ENCODE measurements at regions not wholly inside any gene's neighbourhood (a gene's known extent, or its start where the extent isn't known, plus 50 kb on each side); places are given as distances from the start of the nearest gene placed in this dataset.
A peak's percentile ranks its signal among the peaks of the same experiment; 100 is the strongest.

DNA sequence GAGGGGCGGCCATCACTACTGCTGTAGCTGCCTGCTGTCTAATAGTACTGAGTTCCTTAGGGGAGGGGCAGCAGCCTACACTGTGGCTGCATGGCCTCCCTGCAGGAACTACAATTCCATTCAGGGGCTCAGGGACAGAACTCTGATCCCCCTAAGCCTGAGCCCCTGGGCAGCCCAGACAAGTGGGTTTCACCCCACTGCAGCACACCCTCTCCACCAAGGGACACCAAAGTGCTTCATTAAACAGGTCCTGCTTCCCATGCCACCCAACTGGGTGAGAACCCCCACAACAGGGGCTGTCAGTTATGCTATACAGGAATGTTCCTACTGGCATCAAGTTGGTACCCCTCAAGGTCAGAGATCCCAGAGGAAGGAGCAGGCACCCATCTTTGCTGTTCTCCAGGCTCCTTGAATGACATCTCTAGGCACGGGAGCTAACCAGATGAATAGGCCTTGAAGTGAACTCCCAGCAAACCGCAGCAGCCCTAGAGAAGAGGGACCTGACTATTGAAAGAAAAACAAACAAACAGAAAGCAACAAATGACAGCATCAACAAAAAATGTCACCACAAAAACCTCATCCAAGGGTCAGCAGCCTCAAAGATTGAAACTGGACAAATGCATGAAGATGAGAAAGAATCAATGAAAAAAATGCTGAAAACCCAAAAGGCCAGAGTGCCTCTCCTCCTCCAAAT, 437.4 kb downstream of the NUF2 start:
- Histone ChIP-seq H3K9ac (ENCODE audit: low read length in 3 of 3) (no peak overlapping the region), H3K4me3 (ENCODE audit: low read length in 3 of 3) (no peak overlapping the region), H3K9me3 (ENCODE audit: control insufficient read depth in 2 of 3, insufficient read depth in 1 of 3, low read length in 3 of 3) (no peaks in the 10 kb centered on the region), H3K27me3 (ENCODE audit: control insufficient read depth, insufficient read depth, low read length) (no peaks in the 10 kb centered on the region), H3K27ac (ENCODE audit: low read depth in 2 of 2, low read length in 2 of 2) (no peak overlapping the region), H3K36me3 (ENCODE audit: control insufficient read depth in 2 of 3, insufficient read depth in 3 of 3, low read length in 3 of 3) (no peaks in the 10 kb centered on the region), H3K4me1 (ENCODE audit: control insufficient read depth in 2 of 3, insufficient read depth in 2 of 3, low read depth in 1 of 3, low read length in 3 of 3) (no peaks in the 10 kb centered on the region)
- FAIRE-seq (no peak), DNase-seq (no peak)
- intact Hi-C loops (cut with DNase I): no loop called here
- TF ChIP-seq, protein P1, sequence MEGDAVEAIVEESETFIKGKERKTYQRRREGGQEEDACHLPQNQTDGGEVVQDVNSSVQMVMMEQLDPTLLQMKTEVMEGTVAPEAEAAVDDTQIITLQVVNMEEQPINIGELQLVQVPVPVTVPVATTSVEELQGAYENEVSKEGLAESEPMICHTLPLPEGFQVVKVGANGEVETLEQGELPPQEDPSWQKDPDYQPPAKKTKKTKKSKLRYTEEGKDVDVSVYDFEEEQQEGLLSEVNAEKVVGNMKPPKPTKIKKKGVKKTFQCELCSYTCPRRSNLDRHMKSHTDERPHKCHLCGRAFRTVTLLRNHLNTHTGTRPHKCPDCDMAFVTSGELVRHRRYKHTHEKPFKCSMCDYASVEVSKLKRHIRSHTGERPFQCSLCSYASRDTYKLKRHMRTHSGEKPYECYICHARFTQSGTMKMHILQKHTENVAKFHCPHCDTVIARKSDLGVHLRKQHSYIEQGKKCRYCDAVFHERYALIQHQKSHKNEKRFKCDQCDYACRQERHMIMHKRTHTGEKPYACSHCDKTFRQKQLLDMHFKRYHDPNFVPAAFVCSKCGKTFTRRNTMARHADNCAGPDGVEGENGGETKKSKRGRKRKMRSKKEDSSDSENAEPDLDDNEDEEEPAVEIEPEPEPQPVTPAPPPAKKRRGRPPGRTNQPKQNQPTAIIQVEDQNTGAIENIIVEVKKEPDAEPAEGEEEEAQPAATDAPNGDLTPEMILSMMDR (IDR thresholded peaks at IDR 0.05; ENCODE audit: borderline replicate concordance, extremely low read depth, insufficient read depth): no peak

DNA sequence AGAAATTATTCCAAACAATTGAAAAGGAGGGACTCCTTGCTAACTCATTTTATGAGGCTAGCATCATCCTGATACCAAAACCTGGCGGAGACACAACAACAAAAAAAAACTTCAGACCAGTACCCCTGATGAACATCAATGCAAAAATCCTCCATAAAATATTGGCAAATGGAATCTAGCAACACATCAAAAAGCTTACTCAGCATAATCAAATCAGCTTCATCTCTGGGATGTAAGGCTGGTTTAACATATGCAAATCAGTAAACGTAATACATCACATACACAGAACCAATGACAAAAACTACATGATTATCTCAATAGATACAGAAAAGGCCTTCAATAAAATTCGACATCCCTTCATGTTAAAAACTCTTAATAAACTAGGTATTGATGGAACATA, 440.1 kb downstream of the NUF2 start:
- Histone ChIP-seq H3K9me3 (ENCODE audit: control insufficient read depth in 2 of 3, insufficient read depth in 1 of 3, low read length in 3 of 3) (no peaks in the 10 kb centered on the region), H3K36me3 (ENCODE audit: control insufficient read depth in 2 of 3, insufficient read depth in 3 of 3, low read length in 3 of 3) (no peaks in the 10 kb centered on the region), H3K4me1 (ENCODE audit: control insufficient read depth in 2 of 3, insufficient read depth in 2 of 3, low read depth in 1 of 3, low read length in 3 of 3) (no peaks in the 10 kb centered on the region), H3K27ac (ENCODE audit: low read depth in 2 of 2, low read length in 2 of 2) (no peak overlapping the region), H3K27me3 (ENCODE audit: control insufficient read depth, insufficient read depth, low read length) (no peaks in the 10 kb centered on the region), H3K9ac (ENCODE audit: low read length in 3 of 3) (no peak overlapping the region), H3K4me3 (ENCODE audit: low read length in 3 of 3) (no peak overlapping the region)
- DNase-seq (no peak), FAIRE-seq (no peak)
- TF ChIP-seq, protein P1 (IDR thresholded peaks at IDR 0.05; ENCODE audit: borderline replicate concordance, extremely low read depth, insufficient read depth): no peak
- intact Hi-C loops (cut with DNase I): no loop called here

DNA sequence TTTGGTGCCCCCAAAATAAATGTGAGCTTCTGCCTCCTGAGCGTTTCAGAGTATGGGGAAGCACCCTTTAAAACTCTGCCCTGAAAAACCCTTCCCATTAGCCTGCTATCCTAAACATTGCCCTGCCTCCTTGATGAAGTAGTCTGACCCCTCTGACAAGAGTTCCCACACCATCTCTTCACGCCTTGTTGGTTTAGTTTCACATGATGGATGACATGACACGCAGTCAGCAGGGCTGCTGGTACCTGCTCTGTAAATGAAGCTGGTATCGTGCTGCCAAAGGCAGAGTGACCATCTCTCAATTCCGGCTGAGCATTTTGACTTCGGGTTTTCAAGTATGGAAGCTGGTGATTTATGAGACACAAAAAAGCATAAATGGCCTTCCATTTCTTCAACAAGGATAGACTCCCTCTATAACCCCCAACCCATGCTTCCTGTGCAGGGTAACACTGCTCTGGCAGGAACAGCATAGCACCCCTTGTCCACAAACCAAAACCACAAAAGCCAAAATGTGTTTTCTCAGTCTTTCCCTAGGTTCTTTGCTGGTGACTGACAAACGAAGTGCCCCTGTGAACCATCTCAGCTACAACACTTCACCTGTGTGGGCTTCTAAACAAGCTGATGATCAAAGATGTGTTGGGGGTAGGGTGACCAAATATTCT, 444.6 kb downstream of the NUF2 start:
- Histone ChIP-seq H3K9me3 (ENCODE audit: control insufficient read depth in 2 of 3, insufficient read depth in 1 of 3, low read length in 3 of 3) (no peaks in the 10 kb centered on the region), H3K9ac (ENCODE audit: low read length in 3 of 3) (no peak overlapping the region), H3K4me3 (ENCODE audit: low read length in 3 of 3) (no peak overlapping the region), H3K27ac (ENCODE audit: low read depth in 2 of 2, low read length in 2 of 2) (no peak overlapping the region), H3K4me1 (ENCODE audit: control insufficient read depth in 2 of 3, insufficient read depth in 2 of 3, low read depth in 1 of 3, low read length in 3 of 3) (peaks cover 0 to 7% (median 0%) of the 10 kb centered on the region in 3 donors), H3K27me3 (ENCODE audit: control insufficient read depth, insufficient read depth, low read length) (no peaks in the 10 kb centered on the region), H3K36me3 (ENCODE audit: control insufficient read depth in 2 of 3, insufficient read depth in 3 of 3, low read length in 3 of 3) (no peaks in the 10 kb centered on the region)
- intact Hi-C loops (cut with DNase I): no loop called here
- FAIRE-seq: no peak
- TF ChIP-seq, protein P1 (IDR thresholded peaks at IDR 0.05; ENCODE audit: borderline replicate concordance, extremely low read depth, insufficient read depth): no peak
- peak in 4 of 5 donors; percentile 57 to 86 (median 78) for DNase-seq

All from kidney (tissue), 13 donors.